ENCODE measurements at regions not wholly inside any gene's neighbourhood (a gene's known extent, or its start where the extent isn't known, plus 50 kb on each side); places are given as distances from the start of the nearest gene placed in this dataset.

DNA sequence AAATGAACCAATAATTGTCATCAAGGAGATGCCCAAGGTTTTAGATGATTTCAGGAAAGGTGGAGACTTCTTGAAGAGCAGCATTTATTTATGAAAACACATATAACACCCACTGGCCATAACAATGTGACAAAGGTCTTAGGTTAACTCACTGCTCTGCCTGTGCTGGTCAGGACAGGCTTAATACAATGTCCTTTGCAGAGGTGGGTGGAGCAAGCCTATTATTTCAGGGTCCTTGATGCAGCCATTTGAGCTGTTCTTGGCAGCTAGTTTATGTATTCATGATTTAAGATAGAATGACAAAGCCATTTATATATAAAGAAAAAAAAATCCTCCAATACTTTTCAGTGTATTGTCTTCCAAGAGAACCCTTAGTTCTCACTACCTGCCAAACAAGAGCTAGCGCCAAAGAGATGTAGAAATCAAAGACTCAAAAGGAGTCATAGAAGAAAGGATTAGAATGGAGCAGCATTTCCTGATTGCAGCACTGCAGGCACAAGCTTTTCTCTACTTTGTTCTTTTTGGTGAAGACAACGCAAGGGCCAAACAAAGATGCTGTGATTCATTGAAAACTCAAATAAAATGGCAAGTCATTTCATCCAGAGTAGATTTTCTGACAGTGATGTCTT lies 124.3 kb upstream of the TSHZ2 start:
- Histone ChIP-seq H3K4me1 (no peaks in the 10 kb centered on the region), H3K4me3 (no peak overlapping the region), H3K36me3 (no peaks in the 10 kb centered on the region), H3K9me3 (no peaks in the 10 kb centered on the region), H3K27ac (no peak overlapping the region), H3K27me3 (no peaks in the 10 kb centered on the region)
- 75 to 76% methylated on average over 2 of the region's 2 CpGs for WGBS, 2 donors (ENCODE audit: low coverage in 1 of 2)
- no peak for ATAC-seq
- TF ChIP-seq POLR2AphosphoS5 (IDR thresholded peaks at IDR 0.05) (no peak), CTCF (IDR thresholded peaks at IDR 0.05) (no peak), POLR2A (IDR thresholded peaks at IDR 0.05) (no peak), EP300 (IDR thresholded peaks at IDR 0.05) (no peak)

- Histone ChIP-seq H3K27me3 (no peaks in the 10 kb centered on the region), H3K36me3 (no peaks in the 10 kb centered on the region), H3K4me1 (no peaks in the 10 kb centered on the region), H3K4me3 (no peak overlapping the region), H3K9me3 (no peaks in the 10 kb centered on the region), H3K27ac (no peak overlapping the region)
- no peak for ATAC-seq
- TF ChIP-seq EP300 (IDR thresholded peaks at IDR 0.05) (no peak), CTCF (IDR thresholded peaks at IDR 0.05) (no peak), POLR2AphosphoS5 (IDR thresholded peaks at IDR 0.05) (no peak), POLR2A (IDR thresholded peaks at IDR 0.05) (no peak)
- WGBS, 2 donors (ENCODE audit: low coverage in 1 of 2): 73 to 84% methylated on average over 4 of the region's 4 CpGs
These were observed 125.0 kb upstream of the TSHZ2 start for GRCh38 chr20:52847029-52847660.

GRCh38 chr20:52845044-52845443 lies 127.1 kb upstream of the TSHZ2 start:
- no peak for TF ChIP-seq POLR2AphosphoS5 (IDR thresholded peaks at IDR 0.05)
- no peak for TF ChIP-seq CTCF (IDR thresholded peaks at IDR 0.05)
- no peak for TF ChIP-seq EP300 (IDR thresholded peaks at IDR 0.05)
- TF ChIP-seq POLR2A (IDR thresholded peaks at IDR 0.05): no peak
- Histone ChIP-seq H3K27ac (no peak overlapping the region), H3K4me3 (no peak overlapping the region), H3K27me3 (no peaks in the 10 kb centered on the region), H3K9me3 (no peaks in the 10 kb centered on the region), H3K4me1 (no peaks in the 10 kb centered on the region), H3K36me3 (no peaks in the 10 kb centered on the region)
- ATAC-seq: no peak

- no peak for TF ChIP-seq POLR2A (IDR thresholded peaks at IDR 0.05)
- ATAC-seq: no peak
- WGBS, 2 donors (ENCODE audit: low coverage in 1 of 2): 70 to 81% methylated on average over 2 to 4 of the region's 5 CpGs
- Histone ChIP-seq H3K9me3 (no peaks in the 10 kb centered on the region), H3K4me1 (no peaks in the 10 kb centered on the region), H3K36me3 (no peaks in the 10 kb centered on the region), H3K4me3 (no peak overlapping the region), H3K27me3 (no peaks in the 10 kb centered on the region), H3K27ac (no peak overlapping the region)
These were observed 128.7 kb upstream of the TSHZ2 start for GRCh38 chr20:52843425-52843824.

DNA sequence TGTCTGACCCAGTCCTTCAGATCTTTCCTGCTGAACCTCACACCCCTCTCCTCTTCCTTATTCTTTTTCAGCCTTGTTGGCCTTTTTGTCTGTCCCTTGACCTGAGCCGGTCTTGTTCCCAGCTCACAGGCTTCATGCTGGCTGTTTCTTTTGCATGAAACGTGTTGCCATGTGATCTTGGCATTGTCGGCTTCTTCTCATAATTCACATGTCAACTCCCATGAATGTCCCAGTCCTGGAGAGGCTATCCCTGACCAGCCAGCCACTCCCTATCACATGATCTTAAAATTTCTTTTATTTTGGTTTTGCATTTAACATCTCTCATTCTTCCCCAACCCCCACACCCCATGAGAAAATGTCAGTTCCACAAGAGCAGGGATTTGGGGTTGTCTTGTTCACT lies 131.2 kb upstream of the TSHZ2 start:
- TF ChIP-seq POLR2A (IDR thresholded peaks at IDR 0.05) (no peak), CTCF (IDR thresholded peaks at IDR 0.05) (no peak), POLR2AphosphoS5 (IDR thresholded peaks at IDR 0.05) (no peak), EP300 (IDR thresholded peaks at IDR 0.05) (no peak)
- 76 to 77% methylated on average over 2 to 3 of the region's 3 CpGs for WGBS, 2 donors (ENCODE audit: low coverage in 1 of 2)
- H3K27me3 ChIP-seq: no peaks in the 10 kb centered on the region
- no peak overlapping the region for H3K4me3 ChIP-seq
- H3K36me3 ChIP-seq: no peaks in the 10 kb centered on the region
- H3K27ac ChIP-seq: no peak overlapping the region
- H3K4me1 ChIP-seq: no peaks in the 10 kb centered on the region
- no peak for ATAC-seq
- no peaks in the 10 kb centered on the region for H3K9me3 ChIP-seq

Measured in gastroesophageal sphincter (tissue), 4 donors.